ENCODE measurements at regions not wholly inside any gene's neighbourhood (a gene's known extent, or its start where the extent isn't known, plus 50 kb on each side); places are given as distances from the start of the nearest gene placed in this dataset.

GRCh38 chr18:68445668-68446426, 269.1 kb downstream of the TMX3 start:
- ChIA-PET POLR2A (interaction anchor here (0.8 kb wide), 1 partner anchor 13 kb away, joined by 3 read pairs; no protein-coding TSS in a partner anchor), CTCF (no interaction called here)
- Histone ChIP-seq H3K27me3 (ENCODE audit: control insufficient read depth, insufficient read depth, low read length) (no peaks in the 10 kb centered on the region), H3K4me3 (ENCODE audit: low read depth, low read length) (no peak overlapping the region), H3K36me3 (ENCODE audit: control insufficient read depth, insufficient read depth, low read length) (no peaks in the 10 kb centered on the region)
- TF ChIP-seq, protein P1, sequence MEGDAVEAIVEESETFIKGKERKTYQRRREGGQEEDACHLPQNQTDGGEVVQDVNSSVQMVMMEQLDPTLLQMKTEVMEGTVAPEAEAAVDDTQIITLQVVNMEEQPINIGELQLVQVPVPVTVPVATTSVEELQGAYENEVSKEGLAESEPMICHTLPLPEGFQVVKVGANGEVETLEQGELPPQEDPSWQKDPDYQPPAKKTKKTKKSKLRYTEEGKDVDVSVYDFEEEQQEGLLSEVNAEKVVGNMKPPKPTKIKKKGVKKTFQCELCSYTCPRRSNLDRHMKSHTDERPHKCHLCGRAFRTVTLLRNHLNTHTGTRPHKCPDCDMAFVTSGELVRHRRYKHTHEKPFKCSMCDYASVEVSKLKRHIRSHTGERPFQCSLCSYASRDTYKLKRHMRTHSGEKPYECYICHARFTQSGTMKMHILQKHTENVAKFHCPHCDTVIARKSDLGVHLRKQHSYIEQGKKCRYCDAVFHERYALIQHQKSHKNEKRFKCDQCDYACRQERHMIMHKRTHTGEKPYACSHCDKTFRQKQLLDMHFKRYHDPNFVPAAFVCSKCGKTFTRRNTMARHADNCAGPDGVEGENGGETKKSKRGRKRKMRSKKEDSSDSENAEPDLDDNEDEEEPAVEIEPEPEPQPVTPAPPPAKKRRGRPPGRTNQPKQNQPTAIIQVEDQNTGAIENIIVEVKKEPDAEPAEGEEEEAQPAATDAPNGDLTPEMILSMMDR (IDR thresholded peaks at IDR 0.05; ENCODE audit: insufficient read depth, low read depth, low read length): no peak
- DNase-seq (ENCODE audit: low read depth): no peak

DNA sequence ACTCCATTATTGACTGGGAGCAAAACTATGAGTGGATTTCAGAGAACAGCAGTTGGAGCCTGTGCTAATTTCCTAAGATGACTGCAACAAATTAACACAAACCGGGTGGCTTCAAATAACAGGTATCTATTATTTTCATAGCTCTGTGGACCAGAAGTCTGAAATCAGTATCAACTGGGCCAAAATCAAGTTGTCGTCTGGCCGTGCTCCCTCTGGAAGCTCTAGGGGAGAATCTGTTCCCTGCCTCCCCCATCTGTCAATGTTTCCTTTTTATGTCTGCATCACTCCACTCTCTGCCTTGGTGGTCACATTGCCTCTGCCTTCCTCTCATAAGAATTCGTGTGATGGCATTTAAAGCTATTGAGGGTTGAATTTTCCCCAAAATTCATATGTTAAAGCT, 269.8 kb downstream of the TMX3 start:
- CTCF ChIA-PET: no interaction called here
- Histone ChIP-seq H3K27me3 (ENCODE audit: control insufficient read depth, insufficient read depth, low read length) (no peaks in the 10 kb centered on the region), H3K4me3 (ENCODE audit: low read depth, low read length) (no peak overlapping the region), H3K36me3 (ENCODE audit: control insufficient read depth, insufficient read depth, low read length) (no peaks in the 10 kb centered on the region)
- no peak for DNase-seq (ENCODE audit: low read depth)
- POLR2A ChIA-PET: interaction anchor here (0.8 kb wide), 1 partner anchor 13 kb away, joined by 3 read pairs; no protein-coding TSS in a partner anchor
- TF ChIP-seq, protein P1 (IDR thresholded peaks at IDR 0.05; ENCODE audit: insufficient read depth, low read depth, low read length): no peak

DNA sequence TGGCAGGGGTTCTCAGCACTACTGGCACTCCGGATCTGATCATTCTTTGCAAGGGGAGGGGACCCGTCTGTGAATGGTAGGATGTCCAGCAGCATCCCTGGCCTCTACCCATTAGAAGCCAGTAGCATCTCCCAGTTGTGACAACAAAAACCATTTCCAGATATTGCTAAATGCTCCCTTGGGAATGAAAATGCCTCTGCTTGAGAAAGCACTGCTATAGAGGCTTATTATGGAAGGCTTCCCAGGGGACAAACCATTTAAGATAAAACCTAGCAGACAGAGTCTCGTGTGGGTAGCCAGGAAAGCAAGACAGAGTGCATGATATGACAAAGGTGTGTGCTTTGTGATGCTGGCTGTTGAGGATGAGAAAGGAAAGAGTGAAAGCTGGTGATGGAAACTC, 273.7 kb downstream of the TMX3 start:
- TF ChIP-seq, protein P1 (IDR thresholded peaks at IDR 0.05; ENCODE audit: insufficient read depth, low read depth, low read length): no peak
- Histone ChIP-seq H3K36me3 (ENCODE audit: control insufficient read depth, insufficient read depth, low read length) (no peaks in the 10 kb centered on the region), H3K27me3 (ENCODE audit: control insufficient read depth, insufficient read depth, low read length) (no peaks in the 10 kb centered on the region), H3K4me3 (ENCODE audit: low read depth, low read length) (no peak overlapping the region)
- DNase-seq (ENCODE audit: low read depth): no peak
- ChIA-PET CTCF (interaction anchor here (0.7 kb wide), 1 partner anchor 68 kb away, joined by 3 read pairs; no protein-coding TSS in a partner anchor), POLR2A (no interaction called here)

- no peak overlapping the region for H3K4me3 ChIP-seq (ENCODE audit: low read depth, low read length)
- H3K36me3 ChIP-seq (ENCODE audit: control insufficient read depth, insufficient read depth, low read length): no peaks in the 10 kb centered on the region
- CTCF ChIA-PET: interaction anchor here (1.0 to 1.8 kb wide), 3 partner anchors 13 to 1225 kb away, joined by 3 to 4 read pairs (median 3); no protein-coding TSS in a partner anchor
- TF ChIP-seq, protein P1 (IDR thresholded peaks at IDR 0.05; ENCODE audit: insufficient read depth, low read depth, low read length): no peak
- no peaks in the 10 kb centered on the region for H3K27me3 ChIP-seq (ENCODE audit: control insufficient read depth, insufficient read depth, low read length)
- POLR2A ChIA-PET: no interaction called here
- no peak for DNase-seq (ENCODE audit: low read depth)
Measured at GRCh38 chr18:68440433-68440832, 274.5 kb downstream of the TMX3 start.

- CTCF ChIA-PET: interaction anchor here (1.0 to 1.8 kb wide), 3 partner anchors 12 to 1224 kb away, joined by 3 to 4 read pairs (median 3); no protein-coding TSS in a partner anchor
- TF ChIP-seq, protein P1 (IDR thresholded peaks at IDR 0.05; ENCODE audit: insufficient read depth, low read depth, low read length): no peak
- no peak overlapping the region for H3K4me3 ChIP-seq (ENCODE audit: low read depth, low read length)
- no peaks in the 10 kb centered on the region for H3K27me3 ChIP-seq (ENCODE audit: control insufficient read depth, insufficient read depth, low read length)
- POLR2A ChIA-PET: no interaction called here
- H3K36me3 ChIP-seq (ENCODE audit: control insufficient read depth, insufficient read depth, low read length): no peaks in the 10 kb centered on the region
- DNase-seq (ENCODE audit: low read depth): no peak
Measured at GRCh38 chr18:68439642-68440041, 275.3 kb downstream of the TMX3 start.
